SJSA1 (cell line): ENCODE measurements at regions not wholly inside any gene's neighbourhood (a gene's known extent, or its start where the extent isn't known, plus 50 kb on each side); places are given as distances from the start of the nearest gene placed in this dataset.

Experiments
- DNase-seq, 2 experiments: peaks; one replicate each; pipeline ENCODE4 v3.0.0-alpha.2; 2015 to 2020; ENCODE audit warnings: low spot score in 2 of 2, low read depth in 1 of 2
- H3K27ac ChIP-seq: fragments of 250-450 bp; sonication (Bioruptor Pico); 2 replicates; pipeline ENCODE4 v1.5.1; 2020; ENCODE audit warnings: mild to moderate bottlenecking, moderate library complexity
- H3K27me3 ChIP-seq: fragments of 250-450 bp; sonication (Bioruptor Pico); replicated peaks from 2 replicates; pipeline ENCODE4 v1.5.1; 2020; ENCODE audit warnings: mild to moderate bottlenecking, moderate library complexity
- H3K36me3 ChIP-seq: fragments of 250-450 bp; sonication (Bioruptor Pico); 2 replicates; pipeline ENCODE4 v1.5.1; 2020; ENCODE audit warnings: mild to moderate bottlenecking
- H3K4me1 ChIP-seq: fragments of 250-450 bp; sonication (Bioruptor Pico); replicated peaks from 2 replicates; pipeline ENCODE4 v1.6.1; 2021; ENCODE audit warnings: mild to moderate bottlenecking
- H3K4me3 ChIP-seq: fragments of 250-450 bp; sonication (Bioruptor Pico); 2 replicates; pipeline ENCODE4 v1.5.1; 2020; ENCODE audit warnings: mild to moderate bottlenecking
- H3K9me3 ChIP-seq: fragments of 250-450 bp; sonication (Bioruptor Pico); replicated peaks from 2 replicates; pipeline ENCODE4 v1.5.1; 2020; ENCODE audit warnings: mild to moderate bottlenecking

DNA sequence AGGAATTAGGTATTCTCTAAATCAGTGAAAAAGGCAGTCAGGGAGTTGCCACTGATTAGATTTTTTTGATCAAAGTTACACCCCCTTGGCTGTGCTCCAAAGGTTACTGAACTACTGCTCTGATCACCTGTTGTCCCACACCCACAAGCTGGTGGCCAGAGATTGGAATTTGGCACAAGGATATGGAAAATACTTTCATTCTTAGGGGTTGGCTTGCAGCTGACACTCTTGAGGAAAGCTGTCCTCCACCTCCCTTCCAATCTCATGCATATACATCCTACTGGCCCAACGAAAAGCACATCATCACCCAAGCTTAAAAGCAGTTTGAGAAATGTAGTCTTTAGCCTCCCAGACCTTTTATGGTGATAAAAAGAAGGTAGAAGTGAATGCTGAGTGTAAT, 329.5 kb upstream of the CHAC2 start:
- no peaks in the 10 kb centered on the region for H3K9me3 ChIP-seq
- DNase-seq = no peak
- no peaks in the 10 kb centered on the region for H3K36me3 ChIP-seq

DNA sequence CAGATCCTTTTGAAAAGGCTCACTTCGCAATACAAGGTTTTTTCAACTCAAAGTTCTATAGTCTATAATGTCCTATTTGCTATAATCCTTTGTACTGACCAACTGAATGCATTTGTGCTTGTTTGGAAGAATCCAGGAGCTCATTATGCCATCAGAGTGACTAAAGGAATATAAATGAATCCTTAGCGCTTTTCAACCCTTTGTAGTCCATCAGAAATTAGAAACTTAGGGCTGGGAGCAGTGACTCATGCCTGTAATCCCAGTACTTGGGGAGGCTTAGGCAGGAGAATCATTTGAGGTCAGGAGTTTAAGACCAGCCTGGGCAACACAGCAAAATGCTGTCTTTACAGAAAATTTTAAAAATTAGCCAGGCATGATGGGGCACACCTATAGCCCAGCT, 330.2 kb upstream of the CHAC2 start:
- Histone ChIP-seq H3K36me3 (no peaks in the 10 kb centered on the region), H3K4me3 (no peak overlapping the region), H3K9me3 (no peaks in the 10 kb centered on the region), H3K27ac (no peak overlapping the region), H3K27me3 (no peaks in the 10 kb centered on the region), H3K4me1 (no peaks in the 10 kb centered on the region)
- DNase-seq = no peak

More for the DNA sequence above, 329.5 kb upstream of the CHAC2 start:
- Histone ChIP-seq H3K4me3 (no peak overlapping the region), H3K27me3 (no peaks in the 10 kb centered on the region), H3K27ac (no peak overlapping the region), H3K4me1 (no peaks in the 10 kb centered on the region)

GRCh38 chr2:53436882-53437281, 330.7 kb upstream of the CHAC2 start:
- Histone ChIP-seq H3K27ac (no peak overlapping the region), H3K9me3 (no peaks in the 10 kb centered on the region), H3K36me3 (no peaks in the 10 kb centered on the region), H3K27me3 (no peaks in the 10 kb centered on the region), H3K4me3 (no peak overlapping the region), H3K4me1 (no peaks in the 10 kb centered on the region)
- no peak for DNase-seq

DNA sequence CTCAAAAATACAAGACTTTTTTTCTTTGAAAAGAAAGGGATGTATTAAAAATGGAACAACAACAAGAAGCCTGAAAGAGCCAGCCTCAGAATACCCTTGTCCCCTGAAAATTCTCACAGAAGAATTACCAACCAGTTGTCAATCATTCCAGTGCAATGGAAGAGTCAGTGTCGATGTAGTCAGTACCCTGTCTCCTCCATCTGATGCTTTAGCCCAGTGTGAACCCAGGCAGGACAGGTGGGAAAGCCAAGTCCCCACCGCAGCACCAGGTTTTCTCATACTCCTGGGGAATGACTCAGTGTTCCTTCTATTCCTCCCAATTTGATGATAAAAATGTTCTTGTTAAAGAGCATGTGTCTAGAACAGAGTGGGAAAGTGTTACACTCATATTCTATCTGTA, 332.0 kb upstream of the CHAC2 start:
- Histone ChIP-seq H3K27ac (no peak overlapping the region), H3K27me3 (no peaks in the 10 kb centered on the region), H3K4me3 (no peak overlapping the region), H3K9me3 (no peaks in the 10 kb centered on the region), H3K36me3 (no peaks in the 10 kb centered on the region), H3K4me1 (no peaks in the 10 kb centered on the region)
- DNase-seq = no peak

DNA sequence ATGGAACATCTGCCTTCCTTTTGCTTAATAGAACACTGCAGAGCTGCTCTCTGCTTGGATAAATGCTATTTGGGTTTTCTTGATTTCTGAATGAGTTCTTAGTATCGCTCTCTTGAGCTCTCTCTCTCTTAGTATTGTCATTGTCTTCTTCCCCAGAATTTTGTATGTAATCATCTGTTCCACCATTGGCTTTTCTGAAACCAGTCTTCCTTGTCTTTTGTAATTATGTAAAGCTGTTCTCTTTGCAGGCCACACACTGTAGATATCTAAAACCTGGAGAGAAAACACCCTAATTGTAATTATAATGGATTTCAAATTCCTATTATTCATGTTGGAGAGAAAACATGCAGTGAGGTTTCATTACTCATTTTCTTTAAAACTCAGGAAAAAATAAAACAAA, 333.1 kb upstream of the CHAC2 start:
- no peaks in the 10 kb centered on the region for H3K4me1 ChIP-seq
- no peak for DNase-seq
- H3K4me3 ChIP-seq = no peak overlapping the region
- H3K9me3 ChIP-seq = no peaks in the 10 kb centered on the region
- no peak overlapping the region for H3K27ac ChIP-seq
- H3K27me3 ChIP-seq = no peaks in the 10 kb centered on the region
- no peaks in the 10 kb centered on the region for H3K36me3 ChIP-seq

DNA sequence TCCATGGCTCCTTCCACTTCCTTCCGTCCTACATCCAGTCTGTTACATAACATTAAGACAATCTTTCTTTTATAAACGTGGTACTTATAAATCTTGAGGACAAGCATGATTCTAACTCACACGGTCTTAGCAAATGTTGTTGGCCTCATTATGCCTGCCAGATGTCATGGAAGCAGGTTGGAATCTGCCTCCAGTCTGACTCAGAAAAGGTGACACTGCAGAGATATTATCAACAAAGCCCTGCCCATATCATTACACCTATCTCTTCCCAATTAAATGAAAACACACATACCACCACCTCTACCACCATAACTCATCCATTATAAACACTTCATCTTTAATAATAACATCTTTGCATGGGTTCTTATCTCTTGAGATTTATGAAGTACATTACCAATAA, 334.7 kb upstream of the CHAC2 start:
- Histone ChIP-seq H3K4me3 (no peak overlapping the region), H3K27me3 (no peaks in the 10 kb centered on the region), H3K27ac (no peak overlapping the region), H3K9me3 (no peaks in the 10 kb centered on the region), H3K36me3 (no peaks in the 10 kb centered on the region), H3K4me1 (no peaks in the 10 kb centered on the region)
- DNase-seq = no peak

- no peaks in the 10 kb centered on the region for H3K36me3 ChIP-seq
- no peak for DNase-seq
- no peaks in the 10 kb centered on the region for H3K4me1 ChIP-seq
- H3K4me3 ChIP-seq = no peak overlapping the region
- H3K9me3 ChIP-seq = no peaks in the 10 kb centered on the region
- H3K27ac ChIP-seq = no peak overlapping the region
- no peaks in the 10 kb centered on the region for H3K27me3 ChIP-seq
These were observed 337.7 kb upstream of the CHAC2 start for GRCh38 chr2:53429901-53430300.

DNA sequence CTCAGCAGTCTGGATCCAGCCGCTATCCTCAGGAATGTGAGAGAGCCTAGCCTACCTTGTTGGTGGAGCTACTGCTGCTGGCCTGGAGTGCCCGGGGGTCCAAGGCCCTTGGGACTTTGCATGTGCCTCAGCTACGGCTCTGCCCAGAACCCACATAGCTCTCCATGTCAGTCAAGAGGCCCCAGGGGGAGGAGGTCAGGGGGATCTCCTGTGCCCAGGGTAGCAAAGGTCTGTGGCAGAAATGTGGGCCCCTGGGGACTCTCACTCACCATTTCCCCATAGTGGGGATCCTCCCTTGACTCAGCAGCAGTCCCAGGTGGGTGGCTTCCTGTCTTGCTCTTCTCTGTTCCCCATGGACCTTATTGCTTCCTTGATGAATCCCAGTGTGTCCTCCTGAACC, 342.7 kb upstream of the CHAC2 start:
- Histone ChIP-seq H3K27me3 (no peaks in the 10 kb centered on the region), H3K36me3 (no peaks in the 10 kb centered on the region), H3K9me3 (no peaks in the 10 kb centered on the region), H3K4me3 (no peak overlapping the region), H3K27ac (no peak overlapping the region), H3K4me1 (no peaks in the 10 kb centered on the region)
- DNase-seq = no peak

GRCh38 chr2:53423465-53423864, 344.1 kb upstream of the CHAC2 start:
- H3K27ac ChIP-seq = no peak overlapping the region
- H3K4me3 ChIP-seq = no peak overlapping the region
- H3K9me3 ChIP-seq = no peaks in the 10 kb centered on the region
- DNase-seq = no peak
- H3K4me1 ChIP-seq = no peaks in the 10 kb centered on the region
- no peaks in the 10 kb centered on the region for H3K27me3 ChIP-seq
- H3K36me3 ChIP-seq = no peaks in the 10 kb centered on the region

GRCh38 chr2:53422979-53423378, 344.6 kb upstream of the CHAC2 start:
- no peaks in the 10 kb centered on the region for H3K27me3 ChIP-seq
- no peaks in the 10 kb centered on the region for H3K4me1 ChIP-seq
- H3K27ac ChIP-seq = no peak overlapping the region
- H3K9me3 ChIP-seq = no peaks in the 10 kb centered on the region
- no peak overlapping the region for H3K4me3 ChIP-seq
- DNase-seq = peak in 1 of 2 experiments; percentile 33
- no peaks in the 10 kb centered on the region for H3K36me3 ChIP-seq

DNA sequence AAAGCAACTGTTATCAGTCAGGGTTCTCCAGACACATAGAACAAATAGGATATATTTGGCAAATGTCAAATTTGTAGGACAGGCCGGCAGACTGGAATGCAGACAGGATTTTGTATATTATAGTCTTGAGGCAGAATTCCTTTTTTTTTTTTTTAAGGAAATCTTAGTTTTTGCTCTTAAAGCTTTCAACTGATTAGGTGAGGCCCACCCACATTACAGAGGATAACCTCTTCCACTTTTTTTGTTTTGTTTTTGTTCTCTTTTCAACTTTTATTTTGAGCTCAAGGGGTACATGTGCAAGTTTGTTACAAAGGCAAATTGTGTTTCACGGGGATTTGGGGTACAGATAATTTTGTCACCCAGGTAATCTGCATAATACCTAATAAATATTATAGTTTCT, 350.2 kb upstream of the CHAC2 start:
- Histone ChIP-seq H3K4me1 (no peaks in the 10 kb centered on the region), H3K27ac (no peak overlapping the region)

GRCh38 chr2:53407363-53408080, 360.1 kb upstream of the CHAC2 start:
- Histone ChIP-seq H3K27me3 (no peaks in the 10 kb centered on the region), H3K27ac (no peak overlapping the region; the same call in 1 of the 2 replicates), H3K9me3 (no peaks in the 10 kb centered on the region), H3K4me1 (peaks cover 50% of the 10 kb centered on the region), H3K4me3 (no peak overlapping the region), H3K36me3 (no peaks in the 10 kb centered on the region)
- no peak for DNase-seq

More for the DNA sequence above, 350.2 kb upstream of the CHAC2 start:
- no peak for DNase-seq
- no peak overlapping the region for H3K4me3 ChIP-seq
- H3K27me3 ChIP-seq = no peaks in the 10 kb centered on the region
- H3K36me3 ChIP-seq = no peaks in the 10 kb centered on the region
- no peaks in the 10 kb centered on the region for H3K9me3 ChIP-seq

DNA sequence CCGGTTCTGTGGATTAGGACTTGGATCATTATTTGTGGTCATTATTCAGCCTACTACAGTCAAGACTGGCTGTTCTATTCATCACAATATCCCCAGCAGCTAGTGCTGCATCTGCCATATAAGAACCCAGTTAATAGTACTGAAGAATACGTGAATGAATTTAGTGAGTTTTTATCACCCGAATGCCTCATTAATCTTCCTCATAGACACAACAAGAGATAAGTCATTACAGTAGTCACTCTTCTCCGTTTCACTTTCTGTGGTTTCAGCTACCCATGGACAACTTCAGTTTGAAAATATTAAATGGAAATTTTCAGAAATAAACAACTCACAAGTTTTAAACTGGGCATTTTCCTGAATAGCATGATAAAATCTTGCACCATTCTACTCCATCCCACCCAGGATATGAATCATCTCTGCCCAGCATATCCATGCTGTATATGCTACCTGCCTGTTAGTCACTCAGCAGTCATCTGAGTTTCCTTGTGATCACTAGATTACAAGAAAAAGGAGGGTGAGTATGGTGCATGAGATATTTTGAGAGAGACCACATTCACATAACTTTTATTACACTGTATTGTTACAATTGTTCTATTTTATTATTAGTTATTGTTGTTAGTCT, 363.7 kb upstream of the CHAC2 start:
- no peaks in the 10 kb centered on the region for H3K27me3 ChIP-seq
- no peaks in the 10 kb centered on the region for H3K36me3 ChIP-seq
- peak overlapping the region; percentile 70 for H3K27ac ChIP-seq
- H3K9me3 ChIP-seq = no peaks in the 10 kb centered on the region
- no peak overlapping the region for H3K4me3 ChIP-seq
- DNase-seq = peak; percentile 45 to 51
- H3K4me1 ChIP-seq = peaks cover 59% of the 10 kb centered on the region

DNA sequence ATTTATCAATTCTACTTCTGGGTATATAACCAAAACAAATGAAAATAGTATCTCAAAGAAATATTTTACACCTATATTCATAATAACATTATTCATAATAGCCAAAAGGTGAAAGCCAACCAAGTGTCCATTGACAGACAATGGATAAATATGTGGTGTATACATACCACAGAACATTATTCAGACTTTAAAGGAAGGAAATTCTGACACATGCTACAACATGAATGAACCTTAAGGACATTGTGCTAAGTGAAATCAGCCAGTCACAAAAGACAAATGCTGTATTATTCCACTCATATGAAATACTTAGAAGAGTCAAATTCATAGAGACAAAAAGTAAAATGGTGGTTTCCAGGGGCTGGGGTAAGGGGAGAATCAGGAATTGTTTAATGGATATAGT, 370.5 kb upstream of the CHAC2 start:
- Histone ChIP-seq H3K27me3 (no peaks in the 10 kb centered on the region), H3K4me1 (peaks cover 6% of the 10 kb centered on the region; the same call in 1 of the 2 replicates), H3K27ac (no peak overlapping the region), H3K36me3 (no peaks in the 10 kb centered on the region), H3K9me3 (no peaks in the 10 kb centered on the region), H3K4me3 (no peak overlapping the region)
- DNase-seq = no peak

- Histone ChIP-seq H3K27ac (no peak overlapping the region), H3K4me1 (no peaks in the 10 kb centered on the region)
- no peak for DNase-seq
These were observed 386.3 kb upstream of the CHAC2 start for GRCh38 chr2:53381271-53381670.

More at GRCh38 chr2:53381271-53381670, 386.3 kb upstream of the CHAC2 start:
- Histone ChIP-seq H3K9me3 (no peaks in the 10 kb centered on the region), H3K4me3 (no peak overlapping the region), H3K27me3 (no peaks in the 10 kb centered on the region), H3K36me3 (no peaks in the 10 kb centered on the region)
